HUES48 (cell line): ENCODE measurements at regions not wholly inside any gene's neighbourhood (a gene's known extent, or its start where the extent isn't known, plus 50 kb on each side); places are given as distances from the start of the nearest gene placed in this dataset.

Source experiments
- H3K27ac ChIP-seq: one replicate; pipeline ENCODE4 v1.7.0; 2013; ENCODE audit warnings: low read depth, low read length, inconsistent platforms
- H3K27me3 ChIP-seq: 2 replicates; pipeline ENCODE4 v1.6.1; 2013; ENCODE audit warnings: mild to moderate bottlenecking, low read length; ENCODE audit not compliant: control insufficient read depth, insufficient read depth
- H3K36me3 ChIP-seq: 2 replicates; pipeline ENCODE4 v1.6.1; 2013; ENCODE audit warnings: low read length; ENCODE audit not compliant: control insufficient read depth, insufficient read depth
- H3K4me1 ChIP-seq: 2 replicates; pipeline ENCODE4 v1.6.1; 2013; ENCODE audit warnings: mild to moderate bottlenecking, low read length; ENCODE audit not compliant: control insufficient read depth, insufficient read depth
- H3K4me3 ChIP-seq: 2 replicates; pipeline ENCODE4 v1.5.1; 2013; ENCODE audit warnings: mild to moderate bottlenecking, low read depth, low read length
- H3K9ac ChIP-seq: 2 replicates; pipeline ENCODE4 v1.6.1; 2013; ENCODE audit warnings: mild to moderate bottlenecking, low read depth, low read length, moderate library complexity
- H3K9me3 ChIP-seq: 2 replicates; pipeline ENCODE4 v1.6.1; 2013; ENCODE audit warnings: low read length; ENCODE audit not compliant: control insufficient read depth, insufficient read depth

GRCh38 chr14:22411398-22412055, 177.5 kb downstream of the DAD1 start:
- H3K4me3 ChIP-seq: no peak overlapping the region
- no peak overlapping the region for H3K9ac ChIP-seq
- H3K27ac ChIP-seq: no peak overlapping the region
- H3K9me3 ChIP-seq: no peaks in the 10 kb centered on the region
- H3K27me3 ChIP-seq: no peaks in the 10 kb centered on the region
- H3K36me3 ChIP-seq: no peaks in the 10 kb centered on the region
- peaks cover 9% of the 10 kb centered on the region; the same call in 1 of the 2 replicates for H3K4me1 ChIP-seq

- Histone ChIP-seq H3K36me3 (no peaks in the 10 kb centered on the region), H3K27me3 (no peaks in the 10 kb centered on the region), H3K27ac (no peak overlapping the region), H3K9ac (no peak overlapping the region), H3K4me3 (no peak overlapping the region), H3K9me3 (no peaks in the 10 kb centered on the region), H3K4me1 (peaks cover 9% of the 10 kb centered on the region; the same call in 1 of the 2 replicates)
These were observed 178.5 kb downstream of the DAD1 start for GRCh38 chr14:22410497-22410896.

- H3K36me3 ChIP-seq: no peaks in the 10 kb centered on the region
- no peak overlapping the region for H3K4me3 ChIP-seq
- H3K27me3 ChIP-seq: no peaks in the 10 kb centered on the region
- peaks cover 9% of the 10 kb centered on the region; the same call in 1 of the 2 replicates for H3K4me1 ChIP-seq
- no peak overlapping the region for H3K9ac ChIP-seq
- no peak overlapping the region for H3K27ac ChIP-seq
- no peaks in the 10 kb centered on the region for H3K9me3 ChIP-seq
These were observed 180.0 kb downstream of the DAD1 start for GRCh38 chr14:22409006-22409405.

GRCh38 chr14:22408547-22408946, 180.5 kb downstream of the DAD1 start:
- H3K27ac ChIP-seq: no peak overlapping the region
- H3K36me3 ChIP-seq: no peaks in the 10 kb centered on the region
- H3K9ac ChIP-seq: no peak overlapping the region
- no peak overlapping the region for H3K4me3 ChIP-seq
- H3K27me3 ChIP-seq: no peaks in the 10 kb centered on the region
- H3K4me1 ChIP-seq: peaks cover 9% of the 10 kb centered on the region; the same call in 1 of the 2 replicates
- H3K9me3 ChIP-seq: no peaks in the 10 kb centered on the region

GRCh38 chr14:22407033-22407432, 182.0 kb downstream of the DAD1 start:
- H3K9me3 ChIP-seq: no peaks in the 10 kb centered on the region
- no peak overlapping the region for H3K9ac ChIP-seq
- H3K27ac ChIP-seq: no peak overlapping the region
- no peak overlapping the region for H3K4me3 ChIP-seq
- no peaks in the 10 kb centered on the region for H3K36me3 ChIP-seq
- no peaks in the 10 kb centered on the region for H3K27me3 ChIP-seq
- H3K4me1 ChIP-seq: no peaks in the 10 kb centered on the region

- no peak overlapping the region for H3K9ac ChIP-seq
- H3K36me3 ChIP-seq: no peaks in the 10 kb centered on the region
- H3K4me1 ChIP-seq: no peaks in the 10 kb centered on the region
- no peaks in the 10 kb centered on the region for H3K27me3 ChIP-seq
- H3K27ac ChIP-seq: no peak overlapping the region
- H3K9me3 ChIP-seq: no peaks in the 10 kb centered on the region
- H3K4me3 ChIP-seq: no peak overlapping the region
These were observed 183.8 kb downstream of the DAD1 start for GRCh38 chr14:22405201-22405600.

- Histone ChIP-seq H3K27ac (no peak overlapping the region), H3K36me3 (no peaks in the 10 kb centered on the region), H3K9ac (no peak overlapping the region), H3K9me3 (no peaks in the 10 kb centered on the region), H3K4me3 (no peak overlapping the region), H3K4me1 (no peaks in the 10 kb centered on the region), H3K27me3 (no peaks in the 10 kb centered on the region)
These were observed 185.7 kb downstream of the DAD1 start for GRCh38 chr14:22403296-22403695.

DNA sequence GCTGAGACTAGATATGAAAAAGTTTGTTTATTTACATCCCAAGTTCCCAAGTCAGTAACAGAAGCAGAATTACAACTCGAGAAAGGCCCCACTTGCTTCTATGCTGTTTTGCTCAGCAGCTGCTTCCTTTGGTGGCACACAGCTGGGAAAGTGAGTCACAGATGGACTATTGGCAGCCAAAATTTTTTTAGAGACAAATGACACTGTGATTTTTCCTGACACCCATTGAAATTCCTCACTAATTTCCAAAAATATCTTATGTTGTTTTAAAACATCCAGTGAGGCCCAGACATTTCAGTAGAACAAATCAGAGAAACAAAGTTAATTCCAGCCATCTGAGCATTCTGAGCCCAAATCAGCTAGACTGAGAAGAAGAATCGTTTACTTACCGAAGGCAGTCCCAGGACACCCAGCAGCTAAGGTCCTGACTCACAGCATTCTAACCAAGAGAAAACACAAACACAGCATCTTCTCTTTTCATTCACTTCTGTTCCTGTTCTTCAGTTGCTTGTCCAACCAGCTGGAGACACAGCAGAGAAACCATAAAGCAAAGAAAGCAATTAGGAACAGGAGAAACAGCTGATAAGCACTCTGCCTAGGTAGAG, 188.3 kb downstream of the DAD1 start:
- no peak overlapping the region for H3K4me3 ChIP-seq
- H3K9ac ChIP-seq: no peak overlapping the region
- no peaks in the 10 kb centered on the region for H3K27me3 ChIP-seq
- no peak overlapping the region for H3K27ac ChIP-seq
- H3K9me3 ChIP-seq: no peaks in the 10 kb centered on the region
- no peaks in the 10 kb centered on the region for H3K4me1 ChIP-seq
- H3K36me3 ChIP-seq: no peaks in the 10 kb centered on the region

DNA sequence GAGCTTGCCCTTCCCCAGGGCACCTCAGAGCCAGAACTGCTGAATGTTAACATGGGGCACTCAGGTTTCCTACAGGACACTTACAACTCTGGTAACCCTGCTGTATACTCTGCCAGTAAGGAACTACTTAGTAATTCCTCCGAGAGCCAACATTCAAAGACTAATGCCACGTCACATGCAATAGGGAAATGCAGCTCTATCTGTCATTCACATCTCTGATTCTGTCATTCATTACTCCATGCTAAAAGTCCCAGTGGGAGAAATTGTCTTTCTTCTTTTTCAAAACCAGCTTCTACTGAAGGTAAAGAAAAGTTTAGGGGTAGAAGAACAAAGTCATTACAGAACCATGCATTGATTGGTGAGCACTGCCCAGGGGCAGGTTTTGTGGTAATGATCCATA, 189.2 kb downstream of the DAD1 start:
- Histone ChIP-seq H3K27me3 (no peaks in the 10 kb centered on the region), H3K27ac (no peak overlapping the region), H3K36me3 (no peaks in the 10 kb centered on the region), H3K9ac (no peak overlapping the region), H3K4me3 (no peak overlapping the region), H3K4me1 (no peaks in the 10 kb centered on the region), H3K9me3 (no peaks in the 10 kb centered on the region)

DNA sequence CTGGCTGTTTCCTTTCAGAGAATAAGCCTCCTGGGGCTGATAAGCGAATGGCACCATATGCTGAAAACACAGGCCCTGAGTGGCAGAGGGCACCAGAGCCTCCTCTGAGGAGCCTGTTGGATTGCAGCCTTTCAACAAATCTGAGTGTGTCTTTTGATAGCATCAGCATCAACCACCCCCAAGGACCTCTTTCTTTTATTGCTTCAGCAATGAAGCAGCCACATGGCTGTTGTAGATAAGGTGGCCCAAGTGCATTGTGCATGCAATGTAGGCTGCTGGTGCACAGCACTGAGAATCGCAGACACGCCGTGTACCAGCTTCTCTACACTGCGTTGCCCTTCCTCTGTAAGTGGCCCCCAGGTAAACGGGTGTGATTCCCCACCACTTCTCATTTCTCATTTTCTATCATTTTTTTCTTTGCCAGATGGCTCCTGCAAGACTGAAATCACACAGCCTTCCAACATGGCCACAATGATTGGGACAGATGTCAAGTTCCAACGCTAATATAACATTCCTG, 191.7 kb downstream of the DAD1 start:
- Histone ChIP-seq H3K36me3 (no peaks in the 10 kb centered on the region), H3K9ac (no peak overlapping the region), H3K4me1 (no peaks in the 10 kb centered on the region), H3K9me3 (no peaks in the 10 kb centered on the region), H3K27me3 (no peaks in the 10 kb centered on the region), H3K27ac (no peak overlapping the region), H3K4me3 (no peak overlapping the region)

GRCh38 chr14:22395803-22396202, 193.2 kb downstream of the DAD1 start:
- Histone ChIP-seq H3K27ac (no peak overlapping the region), H3K9me3 (no peaks in the 10 kb centered on the region), H3K4me1 (no peaks in the 10 kb centered on the region), H3K4me3 (no peak overlapping the region), H3K27me3 (no peaks in the 10 kb centered on the region), H3K36me3 (no peaks in the 10 kb centered on the region), H3K9ac (no peak overlapping the region)
